Endodermal cell (in vitro differentiated cells): ENCODE measurements at regions not wholly inside any gene's neighbourhood (a gene's known extent, or its start where the extent isn't known, plus 50 kb on each side); places are given as distances from the start of the nearest gene placed in this dataset.

Experiments used
- DNase-seq: peaks from one replicate; pipeline ENCODE4 v3.0.0-alpha.2; 2017
- H3K27ac ChIP-seq: 2 replicates; pipeline ENCODE4 v1.5.1; 2013; ENCODE audit warnings: mild to moderate bottlenecking, low read depth, low read length, moderate library complexity
- H3K27me3 ChIP-seq: 2 replicates; pipeline ENCODE4 v1.6.1; 2013; ENCODE audit warnings: mild to moderate bottlenecking, low read length, moderate library complexity; ENCODE audit not compliant: insufficient read depth, control insufficient read depth, poor library complexity, severe bottlenecking
- H3K36me3 ChIP-seq: 2 replicates; pipeline ENCODE4 v1.7.0; 2013; ENCODE audit warnings: mild to moderate bottlenecking, low read length, moderate library complexity; ENCODE audit not compliant: control insufficient read depth, insufficient read depth
- H3K4me1 ChIP-seq: one replicate; pipeline ENCODE4 v1.7.0; 2013; ENCODE audit warnings: low read length; ENCODE audit not compliant: control insufficient read depth, insufficient read depth
- H3K4me3 ChIP-seq: 2 replicates; pipeline ENCODE4 v1.5.1; 2013; ENCODE audit warnings: mild to moderate bottlenecking, low read length, moderate library complexity
- H3K9ac ChIP-seq: 2 replicates; pipeline ENCODE4 v1.6.1; 2013; ENCODE audit warnings: mild to moderate bottlenecking, low read length, moderate library complexity; ENCODE audit not compliant: poor library complexity, severe bottlenecking; ENCODE audit errors: extremely low read depth
- H3K9me3 ChIP-seq: 2 replicates; pipeline ENCODE4 v1.6.1; 2013; ENCODE audit warnings: mild to moderate bottlenecking, low read length, moderate library complexity; ENCODE audit not compliant: control insufficient read depth
- H3K27ac Mint-ChIP-seq: 2 replicates; pipeline ENCODE4 v1.8.0; 2020; ENCODE audit warnings: mixed read lengths
- H3K27me3 Mint-ChIP-seq: 2 replicates; pipeline ENCODE4 v1.8.0; 2021; ENCODE audit warnings: mild to moderate bottlenecking, mixed read lengths; ENCODE audit not compliant: insufficient read depth
- H3K36me3 Mint-ChIP-seq: 2 replicates; pipeline ENCODE4 v1.8.0; 2020; ENCODE audit warnings: low read depth, mixed read lengths
- H3K4me1 Mint-ChIP-seq: 2 replicates; pipeline ENCODE4 v1.8.0; 2020; ENCODE audit warnings: mixed read lengths
- H3K4me3 Mint-ChIP-seq: 2 replicates; pipeline ENCODE4 v1.8.0; 2020; ENCODE audit warnings: mild to moderate bottlenecking, moderate library complexity, mixed read lengths
- H3K9me3 Mint-ChIP-seq: 2 replicates; pipeline ENCODE4 v1.8.0; 2020; ENCODE audit warnings: mild to moderate bottlenecking, mixed read lengths
- WGBS, 2 experiments: methylation state at CpG; one replicate each; pipeline versions ENCODE4 v1.1.5 to v1.1.7; 2013; ENCODE audit warnings: missing lambda C conversion rate in 2 of 2, mixed read lengths in 1 of 2; ENCODE audit not compliant: insufficient coverage in 1 of 2, insufficient read length in 1 of 2; 5-methylcytosine and 5-hydroxymethylcytosine counted together
- TF ChIP-seq, protein P1 (sequence below): fragments of 200-600 bp; sonication (generic); conservative IDR thresholded peaks from 2 replicates; pipeline ENCODE4 v1.5.0; 2021; ENCODE audit warnings: antibody characterized with exemption, mild to moderate bottlenecking

DNA sequence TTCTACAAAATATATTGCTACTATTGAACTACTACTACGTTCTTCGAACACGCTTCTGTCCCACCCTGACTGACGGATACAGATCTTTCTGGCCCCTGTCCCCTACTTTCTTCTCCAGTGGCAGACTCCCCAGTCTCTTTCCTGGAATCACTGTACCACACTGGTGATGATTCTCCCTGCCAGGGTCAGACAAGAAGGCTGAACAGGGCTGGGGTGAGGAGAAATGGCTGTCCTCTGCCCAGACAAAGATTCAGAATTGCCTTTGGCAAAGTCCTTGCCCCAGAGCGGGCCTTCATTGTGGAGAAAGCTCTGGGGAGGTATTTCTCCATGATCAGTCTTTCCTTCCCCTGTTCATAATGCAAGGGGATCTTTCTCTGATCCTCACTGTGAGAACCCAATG, 1417.1 kb downstream of the BRD1 start:
- H3K4me3 Mint-ChIP-seq: no peak overlapping the region
- Histone ChIP-seq H3K4me1 (no peaks in the 10 kb centered on the region), H3K27me3 (peaks cover 4% of the 10 kb centered on the region), H3K36me3 (no peaks in the 10 kb centered on the region), H3K9ac (no peak overlapping the region), H3K27ac (no peak overlapping the region), H3K9me3 (no peaks in the 10 kb centered on the region), H3K4me3 (no peak overlapping the region)
- H3K27ac Mint-ChIP-seq: no peak overlapping the region
- TF ChIP-seq, protein P1, sequence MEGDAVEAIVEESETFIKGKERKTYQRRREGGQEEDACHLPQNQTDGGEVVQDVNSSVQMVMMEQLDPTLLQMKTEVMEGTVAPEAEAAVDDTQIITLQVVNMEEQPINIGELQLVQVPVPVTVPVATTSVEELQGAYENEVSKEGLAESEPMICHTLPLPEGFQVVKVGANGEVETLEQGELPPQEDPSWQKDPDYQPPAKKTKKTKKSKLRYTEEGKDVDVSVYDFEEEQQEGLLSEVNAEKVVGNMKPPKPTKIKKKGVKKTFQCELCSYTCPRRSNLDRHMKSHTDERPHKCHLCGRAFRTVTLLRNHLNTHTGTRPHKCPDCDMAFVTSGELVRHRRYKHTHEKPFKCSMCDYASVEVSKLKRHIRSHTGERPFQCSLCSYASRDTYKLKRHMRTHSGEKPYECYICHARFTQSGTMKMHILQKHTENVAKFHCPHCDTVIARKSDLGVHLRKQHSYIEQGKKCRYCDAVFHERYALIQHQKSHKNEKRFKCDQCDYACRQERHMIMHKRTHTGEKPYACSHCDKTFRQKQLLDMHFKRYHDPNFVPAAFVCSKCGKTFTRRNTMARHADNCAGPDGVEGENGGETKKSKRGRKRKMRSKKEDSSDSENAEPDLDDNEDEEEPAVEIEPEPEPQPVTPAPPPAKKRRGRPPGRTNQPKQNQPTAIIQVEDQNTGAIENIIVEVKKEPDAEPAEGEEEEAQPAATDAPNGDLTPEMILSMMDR: no peak
- H3K36me3 Mint-ChIP-seq: no peaks in the 10 kb centered on the region
- peaks cover 60% of the 10 kb centered on the region for H3K27me3 Mint-ChIP-seq
- 93 to 100% methylated on average over 1 to 5 of the region's 5 CpGs for WGBS, 2 experiments
- peaks cover 6% of the 10 kb centered on the region for H3K4me1 Mint-ChIP-seq
- H3K9me3 Mint-ChIP-seq: no peaks in the 10 kb centered on the region
- no peak for DNase-seq

DNA sequence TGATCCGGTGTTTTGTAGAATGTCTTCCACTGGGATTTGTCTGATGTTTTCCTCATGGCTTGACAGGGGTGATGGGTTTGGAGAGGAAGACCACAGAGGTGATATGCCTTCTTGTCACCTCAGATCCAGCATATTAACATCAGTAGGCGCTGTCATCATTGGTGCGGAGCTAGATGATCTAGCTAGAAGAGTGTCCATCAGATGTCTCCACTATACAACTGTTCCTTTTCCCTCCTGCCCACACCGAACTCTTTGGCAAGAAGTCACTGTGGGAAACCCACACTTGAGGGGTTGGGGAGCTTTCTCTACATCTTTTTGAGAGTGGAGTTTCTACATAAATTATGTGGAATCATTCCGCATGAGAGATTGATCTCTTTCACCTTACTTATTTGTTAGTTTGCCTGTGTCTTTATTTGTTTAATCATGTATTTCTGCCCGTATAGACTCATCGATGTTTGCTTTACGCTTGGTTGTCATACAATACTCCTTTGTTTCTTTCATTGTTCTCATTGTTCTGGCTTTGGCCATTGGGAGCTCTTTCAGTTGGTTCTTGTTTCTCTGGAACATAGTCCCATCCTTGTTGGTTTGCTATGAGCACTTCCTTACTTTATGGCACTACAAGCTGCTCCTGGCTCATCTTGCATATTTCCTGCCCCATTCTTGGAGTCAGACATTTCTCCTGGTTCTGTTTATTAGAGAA, 1420.3 kb downstream of the BRD1 start:
- 94 to 95% methylated on average over 5 to 8 of the region's 8 CpGs for WGBS, 2 experiments
- TF ChIP-seq, protein P1: no peak
- peaks cover 4% of the 10 kb centered on the region for H3K27me3 ChIP-seq
- no peak overlapping the region for H3K9ac ChIP-seq
- H3K4me1 Mint-ChIP-seq: no peaks in the 10 kb centered on the region
- no peaks in the 10 kb centered on the region for H3K4me1 ChIP-seq
- no peaks in the 10 kb centered on the region for H3K36me3 ChIP-seq
- no peak overlapping the region for H3K4me3 ChIP-seq
- no peaks in the 10 kb centered on the region for H3K9me3 ChIP-seq
- no peak overlapping the region for H3K27ac ChIP-seq
- no peak for DNase-seq
- no peak overlapping the region for H3K4me3 Mint-ChIP-seq
- no peaks in the 10 kb centered on the region for H3K36me3 Mint-ChIP-seq
- H3K27me3 Mint-ChIP-seq: peaks cover 33% of the 10 kb centered on the region
- H3K27ac Mint-ChIP-seq: no peak overlapping the region
- no peaks in the 10 kb centered on the region for H3K9me3 Mint-ChIP-seq

DNA sequence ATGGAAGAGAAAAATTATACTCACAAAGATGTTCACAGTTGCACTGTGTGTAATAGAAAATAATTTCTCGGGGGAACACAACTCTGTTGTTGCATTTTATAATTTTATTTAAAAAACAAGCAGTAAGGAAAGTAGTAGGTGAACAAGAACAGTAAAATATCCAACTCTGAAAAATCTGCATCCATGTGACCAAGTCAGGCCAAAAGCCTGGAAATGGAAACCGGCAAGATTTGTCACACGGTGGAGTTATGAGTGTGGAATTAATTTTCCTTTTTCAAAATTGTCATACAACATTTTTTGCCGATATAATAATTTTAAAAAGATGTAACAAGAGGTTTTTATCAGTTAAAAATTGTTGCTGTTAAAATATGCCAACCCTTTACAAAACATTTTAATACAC, 1421.5 kb downstream of the BRD1 start:
- H3K4me1 ChIP-seq: no peaks in the 10 kb centered on the region
- Mint-ChIP-seq H3K27ac (no peak overlapping the region), H3K4me1 (no peaks in the 10 kb centered on the region), H3K4me3 (no peak overlapping the region), H3K36me3 (no peaks in the 10 kb centered on the region), H3K9me3 (no peaks in the 10 kb centered on the region), H3K27me3 (peaks cover 27% of the 10 kb centered on the region)
- H3K27ac ChIP-seq: no peak overlapping the region
- 93% methylated on average over 3 of the region's 4 CpGs; no CpG with 5 or more reads in 1 of the 2 experiments for whole genome bisulfite sequencing, 2 experiments
- H3K9ac ChIP-seq: no peak overlapping the region
- no peak overlapping the region for H3K4me3 ChIP-seq
- peaks cover 4% of the 10 kb centered on the region for H3K27me3 ChIP-seq
- no peaks in the 10 kb centered on the region for H3K9me3 ChIP-seq
- no peaks in the 10 kb centered on the region for H3K36me3 ChIP-seq
- TF ChIP-seq, protein P1: no peak
- DNase-seq: no peak
